Endothelial cell of umbilical vein (primary cell): ENCODE measurements at regions not wholly inside any gene's neighbourhood (a gene's known extent, or its start where the extent isn't known, plus 50 kb on each side); places are given as distances from the start of the nearest gene placed in this dataset.

Experiments
- BruUV-seq: library from RNA; stranded (reverse); fragments of 400-500 nt; replicated peaks from 2 replicates; lab custom pipeline; 2021; lab: Mats Ljungman, UMichigan
- CTCF ChIA-PET: fragments of 300-600, 350-600 bp; sonication (Branson Sonifier 250); formaldehyde crosslinking; loops from one replicate; lab custom pipeline; 2021; ENCODE audit warnings: antibody characterized with exemption, inconsistent platforms; lab: Charles Lee
- POLR2A ChIA-PET: fragments of 300-600, 350-600 bp; sonication (Branson Sonifier 250); formaldehyde crosslinking; loops from one replicate; lab custom pipeline; 2021; ENCODE audit warnings: antibody characterized with exemption, inconsistent platforms; lab: Charles Lee
- DNase-seq: peaks from one replicate; pipeline ENCODE4 v3.0.0-alpha.2; 2011; ENCODE audit warnings: low read depth, low spot score
- FAIRE-seq: peaks from 2 replicates; lab custom pipeline; 2011; peaks lifted over from hg19 to GRCh38; lab: Jason Lieb, UNC
- H2AFZ ChIP-seq: 2 replicates; pipeline ENCODE4 v1.6.0; 2012; ENCODE audit warnings: low read depth, low read length, control low read depth, inconsistent platforms
- H3K27ac ChIP-seq: 2 replicates; pipeline ENCODE4 v1.5.1; 2011; ENCODE audit warnings: low read depth, mild to moderate bottlenecking, control low read depth, low read length, moderate library complexity; ENCODE audit not compliant: insufficient read depth
- H3K27me3 ChIP-seq, 2 experiments: 2 replicates each; pipeline versions ENCODE4 v1.6.0 to v1.6.1; 2011; ENCODE audit warnings: low read length in 2 of 2, mixed read lengths in 1 of 2; ENCODE audit not compliant: control insufficient read depth in 2 of 2, insufficient read depth in 2 of 2
- H3K36me3 ChIP-seq, 2 experiments: 2 replicates in 1 of 2; 3 replicates in 1 of 2; pipeline ENCODE4 v1.5.1; 2011; ENCODE audit warnings: low read length in 2 of 2, mild to moderate bottlenecking in 1 of 2, moderate library complexity in 1 of 2; ENCODE audit not compliant: control insufficient read depth in 2 of 2, insufficient read depth in 2 of 2; ENCODE audit errors: extremely low read depth in 1 of 2
- H3K4me1 ChIP-seq: 3 replicates; pipeline ENCODE4 v1.5.1; 2011; ENCODE audit warnings: mild to moderate bottlenecking, low read length; ENCODE audit not compliant: control insufficient read depth, insufficient read depth; ENCODE audit errors: extremely low read depth
- H3K4me2 ChIP-seq: 2 replicates; pipeline ENCODE4 v1.6.1; 2011; ENCODE audit warnings: low read length, control low read depth, mixed read lengths; ENCODE audit not compliant: insufficient read depth
- H3K4me3 ChIP-seq, 3 experiments: fragments of 200-600 bp in 1 of 3; sonication (generic), shearing (Covaris generic) in 1 of 3; replicated peaks in 1 of 3; 2 replicates each; pipeline ENCODE4 v1.5.1; 2011 to 2016; ENCODE audit warnings: control low read depth in 3 of 3, low read length in 3 of 3, mild to moderate bottlenecking in 2 of 3, inconsistent platforms in 1 of 3, low read depth in 1 of 3, moderate library complexity in 1 of 3; ENCODE audit not compliant: insufficient read depth in 1 of 3
- H3K79me2 ChIP-seq: 2 replicates; pipeline ENCODE4 v1.6.0; 2012; ENCODE audit warnings: low read length, inconsistent platforms; ENCODE audit not compliant: control insufficient read depth, insufficient read depth
- H3K9ac ChIP-seq: replicated peaks from 2 replicates; pipeline ENCODE3; 2011; ENCODE audit warnings: low read length, control low read depth; ENCODE audit not compliant: insufficient read depth; ENCODE audit errors: extremely low read depth
- H3K9me1 ChIP-seq: replicated peaks from 3 replicates; pipeline ENCODE4 v1.6.0; 2011; ENCODE audit warnings: mild to moderate bottlenecking, low read length; ENCODE audit not compliant: control insufficient read depth, insufficient read depth; ENCODE audit errors: extremely low read depth
- H3K9me3 ChIP-seq: replicated peaks from 2 replicates; pipeline ENCODE4 v1.5.1; 2012; ENCODE audit warnings: low read length, inconsistent platforms; ENCODE audit not compliant: control insufficient read depth, insufficient read depth
- H4K20me1 ChIP-seq: replicated peaks from 2 replicates; pipeline ENCODE3; 2011; ENCODE audit warnings: mild to moderate bottlenecking, low read length; ENCODE audit not compliant: control insufficient read depth, insufficient read depth; ENCODE audit errors: extremely low read depth
- CTCF ChIP-seq, 2 donors: IDR thresholded peaks; 1 replicate in 1 of 2; 2 replicates in 1 of 2; pipeline ENCODE4 v1.5.1; 2011; ENCODE audit warnings: low read length in 2 of 2, mild to moderate bottlenecking in 2 of 2, moderate library complexity in 2 of 2, control low read depth in 1 of 2, inconsistent platforms in 1 of 2, low read depth in 1 of 2; ENCODE audit not compliant: insufficient read depth in 1 of 2; ENCODE audit errors: extremely low read depth in 1 of 2
- EZH2 ChIP-seq: IDR thresholded peaks from 2 replicates; pipeline ENCODE4 v1.6.1; 2012; ENCODE audit warnings: borderline replicate concordance, low read depth, mild to moderate bottlenecking, moderate library complexity, low read length, inconsistent platforms; ENCODE audit not compliant: severe bottlenecking
- FOS ChIP-seq: IDR thresholded peaks from 2 replicates; pipeline ENCODE4 v1.6.1; 2011; ENCODE audit warnings: mild to moderate bottlenecking, low read length, moderate library complexity, borderline replicate concordance; ENCODE audit not compliant: insufficient read depth
- GATA2 ChIP-seq: IDR thresholded peaks from 2 replicates; pipeline ENCODE4 v1.7.0; 2011; ENCODE audit warnings: low read depth, mild to moderate bottlenecking, moderate library complexity, mixed read lengths, low read length; ENCODE audit not compliant: insufficient read length, insufficient read depth
- JUN ChIP-seq: IDR thresholded peaks from 2 replicates; pipeline ENCODE4 v1.6.1; 2011; ENCODE audit warnings: borderline replicate concordance, low read depth; ENCODE audit not compliant: insufficient read length, insufficient read depth
- MAX ChIP-seq: IDR thresholded peaks from 2 replicates; pipeline ENCODE4 v1.6.1; 2011; ENCODE audit not compliant: insufficient read depth, insufficient read length
- MYC ChIP-seq: IDR thresholded peaks from one replicate; pipeline ENCODE4 v1.6.1; 2011; ENCODE audit warnings: mild to moderate bottlenecking, low read depth, low read length
- POLR2A ChIP-seq: IDR thresholded peaks from 2 replicates; pipeline ENCODE4 v1.6.1; 2012; ENCODE audit warnings: low read depth, mild to moderate bottlenecking, control low read depth, low read length
- POLR2AphosphoS5 ChIP-seq: IDR thresholded peaks from 2 replicates; pipeline ENCODE4 v1.6.1; 2012; ENCODE audit warnings: low read depth, mild to moderate bottlenecking, control low read depth, low read length, moderate library complexity; ENCODE audit not compliant: insufficient read depth
- dilution Hi-C: fragments of 300-500 bp; cut with MboI; formaldehyde crosslinking; loops from one replicate; pipeline ENCODE4 v1.15.0; 2019; ENCODE audit warnings: low sequenced_read_pairs; ENCODE audit not compliant: extremely low pct_ligation_motif_present
- intact Hi-C: fragments of 100-400 bp; cut with micrococcal nuclease; formaldehyde crosslinking; loops from one replicate; pipeline ENCODE4 v1.10.0; 2022

GRCh38 chr13:90533866-90534265 is 813.6 kb upstream of the MIR17HG start:
- dilution Hi-C loops: no loop called here
- H3K79me2 ChIP-seq: no peaks in the 10 kb centered on the region
- no TSS peak for BruUV-seq

More at GRCh38 chr13:90533866-90534265, 813.6 kb upstream of the MIR17HG start:
- Histone ChIP-seq H2AFZ (no peak overlapping the region), H3K4me3 (no peak overlapping the region), H3K9ac (no peak overlapping the region), H4K20me1 (no peaks in the 10 kb centered on the region), H3K36me3 (no peaks in the 10 kb centered on the region), H3K27me3 (no peaks in the 10 kb centered on the region), H3K9me3 (no peaks in the 10 kb centered on the region), H3K9me1 (no peaks in the 10 kb centered on the region), H3K4me1 (no peaks in the 10 kb centered on the region), H3K27ac (no peak overlapping the region), H3K4me2 (no peak overlapping the region)
- ChIA-PET CTCF (no interaction called here), POLR2A (no interaction called here)
- intact Hi-C loops: no loop called here
- FAIRE-seq: no peak
- TF ChIP-seq CTCF (IDR thresholded peaks at IDR 0.05; ENCODE audit: extremely low read depth in 1 of 2, insufficient read depth in 1 of 2, low read depth in 1 of 2, low read length in 2 of 2) (no peak), POLR2A (no peak), FOS (no peak), GATA2 (no peak), MAX (no peak), MYC (no peak), POLR2AphosphoS5 (no peak), JUN (no peak), EZH2 (no peak)
- no peak for DNase-seq
